HG03175 (cell line): ENCODE measurements at regions not wholly inside any gene's neighbourhood (a gene's known extent, or its start where the extent isn't known, plus 50 kb on each side); places are given as distances from the start of the nearest gene placed in this dataset.

Source experiments
- ATAC-seq: cut with Tn5 transposase; IDR thresholded peaks from one replicate; pipeline ENCODE4 v1.9.1; 2021; ENCODE audit warnings: mild to moderate bottlenecking, moderate library complexity; ENCODE audit not compliant: unreplicated experiment

GRCh38 chr9:109830545-109830944 is 50.5 kb downstream of the PALM2AKAP2 start:
- no peak for ATAC-seq

GRCh38 chr9:109831998-109832658 is 52.1 kb downstream of the PALM2AKAP2 start:
- no peak for ATAC-seq

- ATAC-seq: no peak
These were observed 54.9 kb downstream of the PALM2AKAP2 start for GRCh38 chr9:109834855-109835254.

GRCh38 chr9:109843641-109844040 is 63.6 kb downstream of the PALM2AKAP2 start:
- ATAC-seq: no peak

GRCh38 chr9:109845226-109845625 is 65.2 kb downstream of the PALM2AKAP2 start:
- no peak for ATAC-seq

- ATAC-seq: no peak
These were observed 66.8 kb downstream of the PALM2AKAP2 start for GRCh38 chr9:109846776-109847175.

- ATAC-seq: no peak
These were observed 72.6 kb downstream of the PALM2AKAP2 start for GRCh38 chr9:109852556-109852955.

GRCh38 chr9:109855540-109855939 is 75.5 kb downstream of the PALM2AKAP2 start:
- no peak for ATAC-seq

- no peak for ATAC-seq
These were observed 76.8 kb downstream of the PALM2AKAP2 start for GRCh38 chr9:109856785-109857184.

GRCh38 chr9:109857336-109857735 is 77.3 kb downstream of the PALM2AKAP2 start:
- no peak for ATAC-seq

- no peak for ATAC-seq
These were observed 79.4 kb downstream of the PALM2AKAP2 start for GRCh38 chr9:109859447-109859846.

- no peak for ATAC-seq
These were observed 80.5 kb downstream of the PALM2AKAP2 start for GRCh38 chr9:109860521-109860920.

- ATAC-seq: no peak
These were observed 81.5 kb downstream of the PALM2AKAP2 start for GRCh38 chr9:109861499-109861898.

GRCh38 chr9:109861918-109862317 is 81.9 kb downstream of the PALM2AKAP2 start:
- no peak for ATAC-seq

GRCh38 chr9:109862452-109862851 is 82.5 kb downstream of the PALM2AKAP2 start:
- ATAC-seq: no peak

GRCh38 chr9:109863961-109864360 is 84.0 kb downstream of the PALM2AKAP2 start:
- ATAC-seq: no peak

GRCh38 chr9:109865521-109865920 is 85.5 kb downstream of the PALM2AKAP2 start:
- no peak for ATAC-seq

GRCh38 chr9:109868207-109868606 is 88.2 kb downstream of the PALM2AKAP2 start:
- no peak for ATAC-seq

GRCh38 chr9:109868722-109869121 is 88.7 kb downstream of the PALM2AKAP2 start:
- no peak for ATAC-seq

- ATAC-seq: no peak
These were observed 90.4 kb downstream of the PALM2AKAP2 start for GRCh38 chr9:109870365-109870764.

- ATAC-seq: no peak
These were observed 92.9 kb downstream of the PALM2AKAP2 start for GRCh38 chr9:109872901-109873300.

GRCh38 chr9:109875495-109876129 is 95.6 kb downstream of the PALM2AKAP2 start:
- ATAC-seq: no peak
